ENCODE measurements at regions not wholly inside any gene's neighbourhood (a gene's known extent, or its start where the extent isn't known, plus 50 kb on each side); places are given as distances from the start of the nearest gene placed in this dataset.
"Not testable (repeated sequence)": the region's sequence is repeated elsewhere in the genome, so short reads cannot be mapped to it uniquely, and the experiment has no call there.

GRCh38 chr14:104230946-104231345, 92.6 kb downstream of the KIF26A start:
- no peak for DNase-seq

- no peak for DNase-seq
Measured at GRCh38 chr14:104232070-104232484, 93.7 kb downstream of the KIF26A start.

DNA sequence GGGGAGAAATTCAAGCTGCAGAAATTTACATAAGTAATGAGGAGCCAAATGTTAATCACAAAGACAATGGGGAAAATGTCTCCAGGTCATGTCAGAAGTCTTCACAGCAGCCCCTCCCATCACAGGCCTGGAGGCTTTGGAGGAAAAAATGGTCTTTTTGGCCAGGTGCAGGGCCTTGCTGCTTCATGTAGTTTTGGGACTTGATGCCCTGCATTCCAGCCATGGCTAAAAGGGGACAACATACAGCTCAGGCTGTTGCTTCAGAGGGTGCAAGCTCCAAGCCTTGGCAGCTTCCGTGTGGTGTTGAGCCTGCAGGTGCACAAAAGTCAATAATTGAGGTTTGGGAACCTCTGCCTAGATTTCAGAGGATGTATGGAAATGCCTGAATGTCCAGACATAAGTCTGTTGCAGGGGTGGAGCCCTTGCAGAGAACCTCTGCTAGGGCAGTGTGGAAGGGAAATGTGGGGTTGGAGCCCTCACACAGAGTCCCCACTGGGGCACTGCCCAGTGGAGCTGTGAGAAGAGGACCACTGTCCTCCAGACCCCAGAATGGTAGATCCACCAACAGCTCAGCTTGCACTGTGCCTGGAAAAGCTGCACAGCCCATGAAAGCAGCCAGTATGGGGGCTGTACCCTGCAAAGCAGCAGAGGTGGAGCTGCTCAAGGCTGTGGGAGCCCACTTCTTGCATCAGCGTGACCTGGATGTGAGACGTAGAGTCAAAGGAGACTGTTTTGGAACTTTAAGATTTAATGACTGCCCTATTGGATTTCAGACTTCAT, 95.8 kb downstream of the KIF26A start:
- DNase-seq = not testable (repeated sequence)

GRCh38 chr14:104235686-104236085, 97.3 kb downstream of the KIF26A start:
- DNase-seq = no peak

GRCh38 chr14:104237651-104238423, 99.5 kb downstream of the KIF26A start:
- no peak for DNase-seq

GRCh38 chr14:104238424-104239184, 100.2 kb downstream of the KIF26A start:
- DNase-seq = no peak

- no peak for DNase-seq
Measured at GRCh38 chr14:104239185-104239775, 100.9 kb downstream of the KIF26A start.

DNA sequence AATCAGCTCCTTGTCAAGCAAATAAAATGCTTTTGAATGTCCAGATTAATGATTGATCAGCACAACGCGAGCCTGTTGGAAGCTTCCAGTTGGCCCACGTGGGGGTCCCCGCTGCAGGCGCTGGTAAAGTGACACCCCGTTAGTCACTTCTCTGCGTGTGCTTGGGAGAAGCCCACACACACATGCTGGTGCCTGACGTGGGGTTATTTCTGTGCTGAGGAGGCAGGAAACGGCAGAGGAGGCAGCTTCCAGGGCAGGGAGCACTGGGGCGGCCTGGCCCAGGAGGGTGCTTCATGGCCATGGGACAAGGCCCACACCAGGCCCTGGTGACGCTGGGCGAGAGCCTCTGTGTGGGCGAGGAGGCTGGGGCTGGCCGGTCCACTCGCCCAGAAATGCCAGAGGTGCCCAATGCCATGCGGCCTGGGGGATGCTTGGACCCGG, 101.5 kb downstream of the KIF26A start:
- no peak for DNase-seq

DNA sequence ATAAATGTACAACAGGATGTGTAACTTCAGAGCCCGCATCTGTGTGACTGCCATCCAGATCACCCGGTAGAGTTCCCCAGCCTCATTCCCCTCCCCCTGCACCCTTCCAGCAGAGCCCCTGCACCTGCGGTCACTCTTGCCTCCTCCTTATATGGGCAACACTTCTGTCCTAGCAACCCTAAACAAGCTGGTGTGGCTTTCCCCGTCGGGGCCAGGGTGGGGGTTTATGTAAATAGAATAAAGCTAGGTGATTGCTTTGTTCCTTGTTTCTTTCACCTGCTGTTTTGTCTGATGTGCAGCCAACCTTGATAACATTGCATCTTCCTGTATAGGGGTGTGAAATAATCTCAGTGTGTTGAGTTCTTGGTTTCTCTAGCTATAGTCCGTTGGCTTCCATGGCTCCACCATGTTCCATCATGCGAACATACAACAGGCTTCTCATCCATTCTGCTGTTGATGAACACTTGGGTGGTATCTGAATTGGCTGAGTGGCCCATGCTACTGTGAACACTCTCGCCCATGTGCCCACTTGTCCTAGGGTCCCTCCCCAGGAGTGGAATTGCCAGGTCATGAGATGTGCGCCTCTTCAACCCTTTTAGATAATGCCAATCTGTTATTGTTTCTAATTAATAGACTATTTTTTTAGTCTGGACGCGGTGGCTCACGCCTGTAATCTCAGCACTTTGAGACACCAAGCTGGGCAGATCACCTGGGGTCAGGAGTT, 102.2 kb downstream of the KIF26A start:
- peak; percentile 50 for DNase-seq

GRCh38 chr14:104243200-104243599, 104.8 kb downstream of the KIF26A start:
- no peak for DNase-seq

GRCh38 chr14:104244221-104245011, 106.0 kb downstream of the KIF26A start:
- no peak for DNase-seq

DNA sequence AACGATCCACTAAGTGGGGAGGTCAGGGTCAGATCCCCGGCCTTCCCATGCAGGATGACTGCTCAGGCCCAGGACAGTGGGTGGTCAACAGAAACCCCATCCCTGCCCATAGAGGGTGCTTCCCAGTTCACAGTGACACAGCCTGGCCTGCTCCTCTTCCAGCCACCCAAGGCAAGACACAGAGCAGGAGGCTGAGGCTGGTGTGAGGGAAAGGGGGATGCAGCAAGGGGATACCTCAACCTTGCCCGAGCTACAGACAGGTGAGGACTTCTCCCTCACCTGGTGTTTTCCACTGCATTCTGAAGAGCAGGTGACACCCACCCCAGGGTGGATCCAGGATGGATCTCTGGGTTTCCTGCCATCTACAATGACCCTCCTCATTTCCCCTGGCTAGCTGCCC, 106.7 kb downstream of the KIF26A start:
- DNase-seq = no peak

DNA sequence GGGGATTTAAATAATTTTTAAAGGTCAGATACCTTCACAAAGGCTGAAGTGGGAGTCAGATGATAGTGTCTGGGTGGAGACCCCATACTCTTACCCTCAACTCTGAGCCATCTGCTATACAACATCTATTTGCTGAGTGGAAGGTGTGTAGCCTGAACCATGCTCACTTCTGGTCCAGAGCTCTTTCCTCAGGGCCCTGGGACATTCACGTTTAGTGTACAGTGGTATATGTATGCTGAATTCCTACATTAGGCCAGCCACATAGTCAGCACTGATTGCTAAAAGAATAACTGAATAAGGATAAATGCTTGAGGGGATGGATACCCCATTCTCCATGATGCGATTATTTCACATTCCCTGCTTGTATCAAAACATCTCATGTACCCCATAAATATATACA, 107.3 kb downstream of the KIF26A start:
- DNase-seq = no peak

- DNase-seq = no peak
Measured at GRCh38 chr14:104246401-104247335, 108.3 kb downstream of the KIF26A start.

GRCh38 chr14:104247336-104248202, 109.2 kb downstream of the KIF26A start:
- DNase-seq = no peak

DNA sequence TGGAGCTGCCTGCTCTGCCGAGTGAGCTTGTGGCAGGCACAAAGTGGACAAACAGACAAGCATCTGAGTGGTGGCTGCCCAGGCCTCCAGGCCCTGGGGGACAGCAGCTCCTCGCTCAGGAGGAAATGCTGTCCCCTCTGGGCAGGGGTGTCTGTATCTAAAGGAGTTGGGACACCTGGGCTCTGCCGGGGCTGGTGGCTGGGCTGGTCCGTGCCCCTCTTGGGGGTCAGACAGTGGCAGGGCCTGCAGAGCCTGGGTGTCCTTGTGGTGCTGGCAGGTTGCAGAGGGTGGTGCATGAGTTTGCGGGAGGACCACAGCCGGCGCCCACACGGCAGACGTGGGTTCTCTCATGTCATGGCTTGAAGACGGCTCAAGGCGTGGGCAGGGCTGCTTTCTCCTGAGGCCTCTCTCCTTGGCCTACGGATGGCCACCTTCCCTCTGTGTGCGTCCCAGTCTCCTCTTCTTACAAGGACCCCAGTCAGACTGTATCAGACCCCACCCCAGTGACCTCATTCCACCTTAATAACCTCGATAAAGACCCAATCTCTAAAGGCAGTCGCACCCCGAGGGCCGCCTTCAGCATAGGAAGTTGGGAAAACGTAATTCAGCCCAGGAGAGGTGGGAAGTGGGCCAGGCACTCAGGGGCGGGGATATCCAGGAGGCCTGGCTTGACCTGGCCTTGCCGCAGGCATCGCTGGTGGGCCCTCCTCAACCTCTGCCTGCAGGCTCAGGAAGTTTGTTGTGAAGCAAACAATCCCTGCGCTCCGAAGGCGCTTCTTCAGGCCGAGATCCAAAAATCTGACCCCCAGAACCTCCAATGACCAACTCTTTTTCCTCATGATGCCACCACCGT, 110.0 kb downstream of the KIF26A start:
- no peak for DNase-seq

DNA sequence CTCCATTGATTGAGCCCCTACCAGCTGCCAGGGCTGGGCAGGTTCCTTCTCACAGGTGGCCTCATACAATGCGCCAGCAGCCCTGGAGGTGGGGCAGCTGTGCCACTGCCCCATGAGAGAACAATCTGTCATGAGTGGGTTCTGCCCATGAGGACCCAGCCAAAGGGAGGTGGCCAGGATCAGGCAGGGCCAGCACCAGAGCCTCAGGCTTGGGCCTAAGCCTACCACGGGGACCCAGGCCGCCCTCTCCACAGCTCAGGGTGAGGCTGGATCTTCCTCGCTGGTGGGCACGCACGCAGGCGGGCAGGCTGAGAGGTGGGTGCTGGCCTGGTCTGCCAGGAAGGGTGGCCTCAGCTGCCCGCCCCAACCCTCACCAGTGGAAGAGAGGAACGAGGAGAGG, 110.7 kb downstream of the KIF26A start:
- no peak for DNase-seq

DNA sequence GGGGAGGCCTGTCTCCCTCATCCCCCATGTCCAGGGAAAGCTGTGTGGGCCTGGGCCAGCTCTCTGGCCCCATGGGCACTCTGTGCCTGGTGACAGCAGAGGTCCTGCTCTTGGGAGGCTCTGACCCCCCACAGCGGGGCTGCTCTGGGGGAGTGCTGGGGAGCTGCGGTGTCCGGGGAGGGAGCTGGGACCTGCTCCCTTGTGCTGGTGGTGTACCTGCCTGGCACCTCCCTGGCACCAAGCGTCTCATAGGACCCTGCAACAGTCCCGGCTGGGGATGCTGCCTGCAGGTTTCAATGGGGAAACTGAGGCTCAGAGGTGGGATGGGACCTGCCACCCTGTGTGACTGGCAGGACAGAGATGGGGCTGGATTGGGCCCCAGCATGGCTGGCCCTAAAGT, 111.3 kb downstream of the KIF26A start:
- no peak for DNase-seq
